SK-N-SH (cell line): ENCODE measurements at regions not wholly inside any gene's neighbourhood (a gene's known extent, or its start where the extent isn't known, plus 50 kb on each side); places are given as distances from the start of the nearest gene placed in this dataset.

Experiments used
- CTCF ChIA-PET: fragments of 300-600, 350-600 bp; formaldehyde crosslinking; extraction: SDS; loops from one replicate; lab custom pipeline; 2021; lab: Yijun Ruan, JAX
- POLR2A ChIA-PET: fragments of 350-600 bp; sonication (Branson Sonifier 250); formaldehyde crosslinking; extraction: SDS; loops from one replicate; lab custom pipeline; 2020; ENCODE audit warnings: antibody characterized with exemption, inconsistent platforms; lab: Yijun Ruan, JAX
- DNase-seq: peaks from one replicate; pipeline ENCODE4 v3.0.0; 2012
- H2AFZ ChIP-seq: fragments of 200-600 bp; sonication (generic); 2 replicates; pipeline ENCODE4 v1.8.1; 2016; ENCODE audit warnings: antibody characterized with exemption, mild to moderate bottlenecking, low read depth
- H3F3A ChIP-seq: fragments of 200-600 bp; sonication (generic); replicated peaks from 2 replicates; pipeline ENCODE3; 2016; ENCODE audit warnings: antibody characterized with exemption, mild to moderate bottlenecking; ENCODE audit not compliant: insufficient read depth
- H3K27ac ChIP-seq, 2 experiments: fragments of 200-500 bp in 1 of 2; fragments of 200-600 bp in 1 of 2; sonication (Bioruptor generic) in 1 of 2; sonication (generic), shearing (Covaris generic) in 1 of 2; 2 replicates each; pipeline versions ENCODE4 v1.5.1 to v1.6.1; 2014 to 2016; ENCODE audit warnings: low read depth in 2 of 2, inconsistent platforms in 1 of 2, low read length in 1 of 2, mild to moderate bottlenecking in 1 of 2, mixed read lengths in 1 of 2
- H3K27me3 ChIP-seq: fragments of 200-600 bp; sonication (generic), shearing (Covaris generic); 2 replicates; pipeline ENCODE4 v1.6.1; 2016; ENCODE audit warnings: mixed run types; ENCODE audit not compliant: insufficient read depth
- H3K36me3 ChIP-seq, 2 experiments: fragments of 200-500 bp in 1 of 2; fragments of 200-600 bp in 1 of 2; sonication (Bioruptor generic) in 1 of 2; sonication (generic) in 1 of 2; replicated peaks in 1 of 2; 2 replicates each; pipeline versions ENCODE3 to v1.5.1; 2014 to 2016; ENCODE audit warnings: low read length in 1 of 2, mild to moderate bottlenecking in 1 of 2; ENCODE audit not compliant: insufficient read depth in 2 of 2, control insufficient read depth in 1 of 2
- H3K4me1 ChIP-seq, 2 experiments: fragments of 200-500 bp in 1 of 2; fragments of 200-600 bp in 1 of 2; sonication (Bioruptor generic) in 1 of 2; sonication (generic), shearing (Covaris generic) in 1 of 2; 2 replicates each; pipeline versions ENCODE4 v1.5.1 to v1.6.1; 2014 to 2016; ENCODE audit warnings: low read depth in 1 of 2, low read length in 1 of 2, mixed run types in 1 of 2; ENCODE audit not compliant: insufficient read depth in 2 of 2, control insufficient read depth in 1 of 2
- H3K4me2 ChIP-seq: fragments of 200-600 bp; sonication (generic), shearing (Covaris generic); 2 replicates; pipeline ENCODE4 v1.6.1; 2017; ENCODE audit warnings: mixed run types
- H3K4me3 ChIP-seq, 2 experiments: fragments of 200-500 bp in 1 of 2; fragments of 200-600 bp in 1 of 2; sonication (Bioruptor generic) in 1 of 2; sonication (generic), shearing (Covaris generic) in 1 of 2; 2 replicates each; pipeline versions ENCODE4 v1.5.1 to v1.8.1; 2014 to 2016; ENCODE audit warnings: low read depth in 2 of 2, inconsistent platforms in 1 of 2, low read length in 1 of 2, mild to moderate bottlenecking in 1 of 2, mixed read lengths in 1 of 2, moderate library complexity in 1 of 2
- H3K79me2 ChIP-seq: fragments of 200-600 bp; sonication (generic); 2 replicates; pipeline ENCODE4 v1.8.1; 2017; ENCODE audit warnings: mild to moderate bottlenecking; ENCODE audit not compliant: insufficient read depth
- H3K9ac ChIP-seq: fragments of 200-600 bp; sonication (generic); 2 replicates; pipeline ENCODE4 v1.6.1; 2017; ENCODE audit warnings: mixed run types
- H3K9me2 ChIP-seq: fragments of 200-600 bp; sonication (generic); 2 replicates; pipeline ENCODE4 v1.6.1; 2017; ENCODE audit warnings: mixed run types
- H3K9me3 ChIP-seq: fragments of 200-600 bp; sonication (generic); 2 replicates; pipeline ENCODE4 v1.6.1; 2017; ENCODE audit warnings: mixed run types, mild to moderate bottlenecking, moderate library complexity
- H4K20me1 ChIP-seq: fragments of 200-600 bp; sonication (generic); 2 replicates; pipeline ENCODE4 v1.6.1; 2017; ENCODE audit warnings: mild to moderate bottlenecking, mixed run types; ENCODE audit not compliant: insufficient read depth
- CHD2 ChIP-seq: fragments of 150-350 bp; IDR thresholded peaks from 2 replicates; pipeline ENCODE4 v1.6.1; 2018; ENCODE audit warnings: low read length; ENCODE audit not compliant: partially characterized antibody
- FOSL2 ChIP-seq: IDR thresholded peaks from 2 replicates; pipeline ENCODE4 v1.4.0; 2012; ENCODE audit warnings: low read depth, mild to moderate bottlenecking, moderate library complexity, borderline replicate concordance
- GABPA ChIP-seq: IDR thresholded peaks from 2 replicates; pipeline ENCODE4 v1.4.0; 2012; ENCODE audit warnings: low read depth, mild to moderate bottlenecking
- GATA2 ChIP-seq: sonication (generic); formaldehyde crosslinking; IDR thresholded peaks from 2 replicates; pipeline ENCODE4 v1.5.0; 2020; ENCODE audit warnings: mild to moderate bottlenecking, missing genetic modification reagents
- MXI1 ChIP-seq: IDR thresholded peaks from 2 replicates; pipeline ENCODE4 v1.6.1; 2012; ENCODE audit warnings: mild to moderate bottlenecking, low read depth, low read length, improper control_type of control experiment
- NFIC ChIP-seq: IDR thresholded peaks from 2 replicates; pipeline ENCODE4 v1.4.0; 2012; ENCODE audit warnings: borderline replicate concordance
- NRF1 ChIP-seq: IDR thresholded peaks from 2 replicates; pipeline ENCODE4 v1.6.1; 2012; ENCODE audit warnings: low read depth, mild to moderate bottlenecking, low read length
- POLR2AphosphoS5 ChIP-seq: IDR thresholded peaks from 2 replicates; pipeline ENCODE4 v1.6.1; 2012; ENCODE audit warnings: low read depth, low read length
- RAD21 ChIP-seq: IDR thresholded peaks from 2 replicates; pipeline ENCODE4 v1.6.1; 2012; ENCODE audit warnings: mild to moderate bottlenecking, low read length
- RXRA ChIP-seq: IDR thresholded peaks from 2 replicates; pipeline ENCODE4 v1.4.0; 2012; ENCODE audit warnings: low read depth, mild to moderate bottlenecking, borderline replicate concordance
- SIN3A ChIP-seq: IDR thresholded peaks from 2 replicates; pipeline ENCODE4 v1.6.1; 2012; ENCODE audit warnings: low read depth, mild to moderate bottlenecking, low read length, moderate library complexity, borderline replicate concordance
- SMC3 ChIP-seq: IDR thresholded peaks from 2 replicates; pipeline ENCODE4 v1.6.1; 2012; ENCODE audit warnings: low read depth, low read length, improper control_type of control experiment
- YY1 ChIP-seq: IDR thresholded peaks from 2 replicates; pipeline ENCODE4 v1.4.0; 2012; ENCODE audit warnings: low read depth, mild to moderate bottlenecking
- WGBS: methylation state at CpG from one replicate; pipeline ENCODE4 v1.1.6; 2017; ENCODE audit warnings: low lambda C conversion rate; 5-methylcytosine and 5-hydroxymethylcytosine counted together
- TF ChIP-seq, protein P1 (sequence below): fragments of 150-350 bp; IDR thresholded peaks from 2 replicates; pipeline ENCODE4 v1.6.1; 2017; ENCODE audit warnings: antibody characterized with exemption, low read length, low read depth, borderline replicate concordance
- TF ChIP-seq, protein P2 (sequence below): fragments of 200-600 bp; sonication (generic); IDR thresholded peaks from 2 replicates; pipeline ENCODE4 v1.6.1; 2017; ENCODE audit warnings: antibody characterized with exemption, mild to moderate bottlenecking, moderate library complexity
- TF ChIP-seq, protein P3 (sequence below): IDR thresholded peaks from 2 replicates; pipeline ENCODE4 v1.4.0; 2012; ENCODE audit warnings: low read depth, borderline replicate concordance
- TF ChIP-seq, protein P4 (sequence below): IDR thresholded peaks from 2 replicates; pipeline ENCODE4; 2012
- TF ChIP-seq, protein P5 (sequence below): fragments of 150-350 bp; IDR thresholded peaks from 2 replicates; pipeline ENCODE4 v1.6.1; 2016; ENCODE audit warnings: mild to moderate bottlenecking, low read depth, low read length
- TF ChIP-seq, protein P6 (sequence below): IDR thresholded peaks from 2 replicates; pipeline ENCODE4 v1.4.0; 2012; ENCODE audit warnings: low read depth, borderline replicate concordance
- TF ChIP-seq, protein P7 (sequence below): IDR thresholded peaks from 2 replicates; pipeline ENCODE4 v1.4.0; 2012; ENCODE audit warnings: low read depth

DNA sequence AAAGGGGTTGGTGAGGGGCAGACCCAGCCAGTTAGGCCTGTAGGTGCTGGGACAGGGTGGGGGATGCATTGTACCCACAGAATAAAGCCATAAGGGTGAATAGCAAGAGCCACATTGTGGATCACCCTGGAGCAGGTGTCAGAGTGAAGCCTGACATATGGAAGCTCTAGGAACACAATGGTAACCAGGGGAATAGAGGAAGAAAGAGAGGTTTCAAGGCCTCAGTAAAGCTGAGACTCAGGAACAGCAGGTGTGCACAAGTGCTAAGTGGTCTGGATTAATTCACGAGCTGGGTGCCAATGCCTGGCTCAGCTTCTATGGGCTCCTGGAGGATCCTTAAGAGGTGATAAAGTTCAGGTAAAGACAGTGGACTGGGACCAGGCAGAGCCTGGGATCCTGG lies 323.7 kb upstream of the CTNNB1 start (continued):
- TF ChIP-seq, protein P1, sequence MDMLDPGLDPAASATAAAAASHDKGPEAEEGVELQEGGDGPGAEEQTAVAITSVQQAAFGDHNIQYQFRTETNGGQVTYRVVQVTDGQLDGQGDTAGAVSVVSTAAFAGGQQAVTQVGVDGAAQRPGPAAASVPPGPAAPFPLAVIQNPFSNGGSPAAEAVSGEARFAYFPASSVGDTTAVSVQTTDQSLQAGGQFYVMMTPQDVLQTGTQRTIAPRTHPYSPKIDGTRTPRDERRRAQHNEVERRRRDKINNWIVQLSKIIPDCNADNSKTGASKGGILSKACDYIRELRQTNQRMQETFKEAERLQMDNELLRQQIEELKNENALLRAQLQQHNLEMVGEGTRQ, result no peak
- no peak for TF ChIP-seq NFIC
- TF ChIP-seq, protein P2, sequence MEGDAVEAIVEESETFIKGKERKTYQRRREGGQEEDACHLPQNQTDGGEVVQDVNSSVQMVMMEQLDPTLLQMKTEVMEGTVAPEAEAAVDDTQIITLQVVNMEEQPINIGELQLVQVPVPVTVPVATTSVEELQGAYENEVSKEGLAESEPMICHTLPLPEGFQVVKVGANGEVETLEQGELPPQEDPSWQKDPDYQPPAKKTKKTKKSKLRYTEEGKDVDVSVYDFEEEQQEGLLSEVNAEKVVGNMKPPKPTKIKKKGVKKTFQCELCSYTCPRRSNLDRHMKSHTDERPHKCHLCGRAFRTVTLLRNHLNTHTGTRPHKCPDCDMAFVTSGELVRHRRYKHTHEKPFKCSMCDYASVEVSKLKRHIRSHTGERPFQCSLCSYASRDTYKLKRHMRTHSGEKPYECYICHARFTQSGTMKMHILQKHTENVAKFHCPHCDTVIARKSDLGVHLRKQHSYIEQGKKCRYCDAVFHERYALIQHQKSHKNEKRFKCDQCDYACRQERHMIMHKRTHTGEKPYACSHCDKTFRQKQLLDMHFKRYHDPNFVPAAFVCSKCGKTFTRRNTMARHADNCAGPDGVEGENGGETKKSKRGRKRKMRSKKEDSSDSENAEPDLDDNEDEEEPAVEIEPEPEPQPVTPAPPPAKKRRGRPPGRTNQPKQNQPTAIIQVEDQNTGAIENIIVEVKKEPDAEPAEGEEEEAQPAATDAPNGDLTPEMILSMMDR, result no peak

DNA sequence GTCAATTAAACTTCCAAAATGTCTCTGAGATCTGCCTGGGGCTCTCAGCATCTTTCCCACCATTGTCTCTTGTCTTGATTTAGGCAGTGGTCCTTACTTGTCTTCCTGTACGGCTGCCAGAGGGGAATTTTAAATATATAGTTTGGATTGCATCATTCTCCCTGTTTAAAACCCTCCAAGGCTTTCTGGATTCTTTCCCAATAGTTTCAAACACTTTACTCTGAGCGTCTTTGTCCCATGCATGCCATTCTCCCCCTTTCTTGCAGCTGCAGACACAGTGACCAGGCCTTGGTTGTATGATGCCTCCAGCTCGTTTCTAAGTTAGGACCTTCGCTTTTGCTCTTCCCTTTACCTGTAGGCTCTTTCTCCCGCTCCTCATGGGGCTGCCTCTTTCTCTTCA lies 323.3 kb upstream of the CTNNB1 start:
- H3K9me3 ChIP-seq, result no peaks in the 10 kb centered on the region
- no peaks in the 10 kb centered on the region for H3K36me3 ChIP-seq
- no peak overlapping the region for H3K27ac ChIP-seq
- H3K79me2 ChIP-seq, result no peaks in the 10 kb centered on the region
- 16% methylated on average over 5 of the region's 5 CpGs for WGBS
- H3F3A ChIP-seq, result no peaks in the 10 kb centered on the region
- CTCF ChIA-PET, result no interaction called here
- POLR2A ChIA-PET, result no interaction called here
- no peak overlapping the region for H3K9ac ChIP-seq
- no peak for TF ChIP-seq CHD2
- no peak for TF ChIP-seq RAD21
- TF ChIP-seq, protein P1, result no peak
- TF ChIP-seq, protein P3, sequence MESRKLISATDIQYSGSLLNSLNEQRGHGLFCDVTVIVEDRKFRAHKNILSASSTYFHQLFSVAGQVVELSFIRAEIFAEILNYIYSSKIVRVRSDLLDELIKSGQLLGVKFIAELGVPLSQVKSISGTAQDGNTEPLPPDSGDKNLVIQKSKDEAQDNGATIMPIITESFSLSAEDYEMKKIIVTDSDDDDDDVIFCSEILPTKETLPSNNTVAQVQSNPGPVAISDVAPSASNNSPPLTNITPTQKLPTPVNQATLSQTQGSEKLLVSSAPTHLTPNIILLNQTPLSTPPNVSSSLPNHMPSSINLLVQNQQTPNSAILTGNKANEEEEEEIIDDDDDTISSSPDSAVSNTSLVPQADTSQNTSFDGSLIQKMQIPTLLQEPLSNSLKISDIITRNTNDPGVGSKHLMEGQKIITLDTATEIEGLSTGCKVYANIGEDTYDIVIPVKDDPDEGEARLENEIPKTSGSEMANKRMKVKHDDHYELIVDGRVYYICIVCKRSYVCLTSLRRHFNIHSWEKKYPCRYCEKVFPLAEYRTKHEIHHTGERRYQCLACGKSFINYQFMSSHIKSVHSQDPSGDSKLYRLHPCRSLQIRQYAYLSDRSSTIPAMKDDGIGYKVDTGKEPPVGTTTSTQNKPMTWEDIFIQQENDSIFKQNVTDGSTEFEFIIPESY, result no peak
- TF ChIP-seq NRF1, result no peak
- TF ChIP-seq, protein P4, sequence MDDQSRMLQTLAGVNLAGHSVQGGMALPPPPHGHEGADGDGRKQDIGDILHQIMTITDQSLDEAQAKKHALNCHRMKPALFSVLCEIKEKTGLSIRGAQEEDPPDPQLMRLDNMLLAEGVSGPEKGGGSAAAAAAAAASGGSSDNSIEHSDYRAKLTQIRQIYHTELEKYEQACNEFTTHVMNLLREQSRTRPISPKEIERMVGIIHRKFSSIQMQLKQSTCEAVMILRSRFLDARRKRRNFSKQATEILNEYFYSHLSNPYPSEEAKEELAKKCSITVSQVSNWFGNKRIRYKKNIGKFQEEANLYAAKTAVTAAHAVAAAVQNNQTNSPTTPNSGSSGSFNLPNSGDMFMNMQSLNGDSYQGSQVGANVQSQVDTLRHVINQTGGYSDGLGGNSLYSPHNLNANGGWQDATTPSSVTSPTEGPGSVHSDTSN, result no peak
- no peak for TF ChIP-seq GABPA
- TF ChIP-seq, protein P5, sequence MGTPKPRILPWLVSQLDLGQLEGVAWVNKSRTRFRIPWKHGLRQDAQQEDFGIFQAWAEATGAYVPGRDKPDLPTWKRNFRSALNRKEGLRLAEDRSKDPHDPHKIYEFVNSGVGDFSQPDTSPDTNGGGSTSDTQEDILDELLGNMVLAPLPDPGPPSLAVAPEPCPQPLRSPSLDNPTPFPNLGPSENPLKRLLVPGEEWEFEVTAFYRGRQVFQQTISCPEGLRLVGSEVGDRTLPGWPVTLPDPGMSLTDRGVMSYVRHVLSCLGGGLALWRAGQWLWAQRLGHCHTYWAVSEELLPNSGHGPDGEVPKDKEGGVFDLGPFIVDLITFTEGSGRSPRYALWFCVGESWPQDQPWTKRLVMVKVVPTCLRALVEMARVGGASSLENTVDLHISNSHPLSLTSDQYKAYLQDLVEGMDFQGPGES, result no peak
- TF ChIP-seq GATA2 (CRISPR knock-in tag), result no peak
- no peak for TF ChIP-seq MXI1
- no peak for TF ChIP-seq SIN3A
- TF ChIP-seq POLR2AphosphoS5, result no peak
- TF ChIP-seq RXRA, result no peak
- no peak for TF ChIP-seq FOSL2
- TF ChIP-seq SMC3, result no peak
- no peak for TF ChIP-seq YY1
- TF ChIP-seq, protein P6, sequence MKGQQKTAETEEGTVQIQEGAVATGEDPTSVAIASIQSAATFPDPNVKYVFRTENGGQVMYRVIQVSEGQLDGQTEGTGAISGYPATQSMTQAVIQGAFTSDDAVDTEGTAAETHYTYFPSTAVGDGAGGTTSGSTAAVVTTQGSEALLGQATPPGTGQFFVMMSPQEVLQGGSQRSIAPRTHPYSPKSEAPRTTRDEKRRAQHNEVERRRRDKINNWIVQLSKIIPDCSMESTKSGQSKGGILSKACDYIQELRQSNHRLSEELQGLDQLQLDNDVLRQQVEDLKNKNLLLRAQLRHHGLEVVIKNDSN, result no peak
- TF ChIP-seq, protein P7, sequence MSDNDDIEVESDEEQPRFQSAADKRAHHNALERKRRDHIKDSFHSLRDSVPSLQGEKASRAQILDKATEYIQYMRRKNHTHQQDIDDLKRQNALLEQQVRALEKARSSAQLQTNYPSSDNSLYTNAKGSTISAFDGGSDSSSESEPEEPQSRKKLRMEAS, result no peak
- TF ChIP-seq, all 33 proteins: peak for 0
- Histone ChIP-seq H3K4me1 (no peaks in the 10 kb centered on the region; a peak in 1 of 4 replicates), H3K27me3 (no peaks in the 10 kb centered on the region), H3K4me3 (no peak overlapping the region), H4K20me1 (no peaks in the 10 kb centered on the region), H2AFZ (no peak overlapping the region), H3K4me2 (no peak overlapping the region), H3K9me2 (no peaks in the 10 kb centered on the region)
- no peak for DNase-seq
